ENCODE measurements at regions not wholly inside any gene's neighbourhood (a gene's known extent, or its start where the extent isn't known, plus 50 kb on each side); places are given as distances from the start of the nearest gene placed in this dataset.

DNA sequence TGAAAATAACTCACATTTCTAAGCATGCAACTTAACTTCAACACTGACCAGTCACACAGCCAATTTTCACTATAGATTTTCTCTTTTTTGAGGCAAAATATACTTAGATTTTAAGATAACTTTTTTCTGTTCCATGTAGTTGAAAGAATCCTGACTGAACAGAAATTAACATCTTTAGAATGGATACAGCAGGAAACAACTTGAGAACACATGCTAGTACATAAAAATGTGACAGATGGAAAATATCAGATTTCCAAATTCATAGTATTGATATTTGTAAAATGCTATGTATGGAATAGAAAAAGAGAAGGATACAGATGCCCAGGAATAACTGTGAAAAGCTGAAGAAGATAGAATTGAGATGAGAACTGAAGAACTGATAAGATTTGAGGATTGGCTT is 1270.6 kb downstream of the KCNT2 start:
- DNase-seq (no peak), ATAC-seq (no peak)
- H3K9me3 ChIP-seq (ENCODE audit: control insufficient read depth, low read length), result no peaks in the 10 kb centered on the region
- H3K27ac ChIP-seq (ENCODE audit: low read length), result no peak overlapping the region
- intact Hi-C loops (cut with DNase I), result no loop called here
- H3K4me3 ChIP-seq (ENCODE audit: low read length), result no peak overlapping the region
- H3K4me1 ChIP-seq (ENCODE audit: control insufficient read depth, insufficient read depth, low read length), result no peaks in the 10 kb centered on the region
- H3K27me3 ChIP-seq (ENCODE audit: control insufficient read depth, insufficient read depth), result no peaks in the 10 kb centered on the region

- no peaks in the 10 kb centered on the region for H3K9me3 ChIP-seq (ENCODE audit: control insufficient read depth, low read length)
- H3K4me1 ChIP-seq (ENCODE audit: control insufficient read depth, insufficient read depth, low read length), result no peaks in the 10 kb centered on the region
- WGBS, result 91% methylated on average over 1 of the region's 1 CpG
- no peak overlapping the region for H3K4me3 ChIP-seq (ENCODE audit: low read length)
- DNase-seq (no peak), ATAC-seq (no peak)
- H3K27ac ChIP-seq (ENCODE audit: low read length), result no peak overlapping the region
- no peaks in the 10 kb centered on the region for H3K27me3 ChIP-seq (ENCODE audit: control insufficient read depth, insufficient read depth)
- intact Hi-C loops (cut with DNase I), result no loop called here
These were observed 1271.4 kb downstream of the KCNT2 start for GRCh38 chr1:195336812-195337211.

DNA sequence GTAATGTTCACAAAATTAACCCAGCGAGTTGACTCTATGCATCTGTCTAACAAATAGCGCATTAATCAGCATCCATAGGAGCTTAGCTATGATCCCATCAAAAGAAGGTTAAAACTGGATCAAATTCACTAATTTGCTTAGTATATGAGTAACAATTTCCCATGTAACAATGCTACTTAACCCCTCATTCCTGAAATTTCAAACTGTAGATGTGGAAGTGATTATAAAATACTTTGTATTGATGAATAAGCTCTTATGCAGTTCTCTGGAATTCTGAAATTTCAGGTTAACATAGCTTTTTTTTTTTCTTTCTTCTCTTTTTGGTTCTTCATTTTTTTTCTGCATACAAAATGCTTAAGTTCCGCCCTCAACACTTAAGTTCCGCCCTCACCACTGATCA is 1272.7 kb downstream of the KCNT2 start:
- ATAC-seq, result no peak
- 91% methylated on average over 4 of the region's 4 CpGs for WGBS
- intact Hi-C loops (cut with DNase I), result no loop called here

DNA sequence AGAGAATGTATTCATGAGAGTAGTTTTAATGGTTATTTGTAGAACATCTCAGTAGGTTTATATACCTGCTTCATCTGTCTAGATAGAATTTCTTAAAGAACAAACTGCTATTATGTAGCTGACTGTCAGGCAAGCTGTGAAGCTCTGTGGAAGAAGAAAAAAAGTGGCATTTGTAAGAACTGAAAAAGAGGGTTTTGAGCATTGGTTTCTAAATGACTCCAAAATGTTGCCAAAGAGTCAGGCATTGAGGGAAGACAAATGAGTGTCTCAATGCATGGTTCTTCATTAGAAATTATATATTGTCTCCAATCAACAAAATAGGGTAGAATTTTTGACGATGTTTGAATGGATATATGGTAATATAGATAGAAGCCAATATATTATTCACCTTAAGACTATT is 1276.1 kb downstream of the KCNT2 start:
- Histone ChIP-seq H3K4me1 (ENCODE audit: control insufficient read depth, insufficient read depth, low read length) (no peaks in the 10 kb centered on the region), H3K27me3 (ENCODE audit: control insufficient read depth, insufficient read depth) (no peaks in the 10 kb centered on the region), H3K27ac (ENCODE audit: low read length) (no peak overlapping the region), H3K4me3 (ENCODE audit: low read length) (no peak overlapping the region), H3K9me3 (ENCODE audit: control insufficient read depth, low read length) (no peaks in the 10 kb centered on the region)
- intact Hi-C loops (cut with DNase I), result no loop called here
- DNase-seq (no peak), ATAC-seq (no peak)
- WGBS, result 97% methylated on average over 1 of the region's 1 CpG

More for the DNA sequence above, 1272.7 kb downstream of the KCNT2 start:
- Histone ChIP-seq H3K4me1 (ENCODE audit: control insufficient read depth, insufficient read depth, low read length) (no peaks in the 10 kb centered on the region), H3K4me3 (ENCODE audit: low read length) (no peak overlapping the region), H3K27me3 (ENCODE audit: control insufficient read depth, insufficient read depth) (no peaks in the 10 kb centered on the region), H3K27ac (ENCODE audit: low read length) (no peak overlapping the region), H3K9me3 (ENCODE audit: control insufficient read depth, low read length) (no peaks in the 10 kb centered on the region)
- no peak for DNase-seq

DNA sequence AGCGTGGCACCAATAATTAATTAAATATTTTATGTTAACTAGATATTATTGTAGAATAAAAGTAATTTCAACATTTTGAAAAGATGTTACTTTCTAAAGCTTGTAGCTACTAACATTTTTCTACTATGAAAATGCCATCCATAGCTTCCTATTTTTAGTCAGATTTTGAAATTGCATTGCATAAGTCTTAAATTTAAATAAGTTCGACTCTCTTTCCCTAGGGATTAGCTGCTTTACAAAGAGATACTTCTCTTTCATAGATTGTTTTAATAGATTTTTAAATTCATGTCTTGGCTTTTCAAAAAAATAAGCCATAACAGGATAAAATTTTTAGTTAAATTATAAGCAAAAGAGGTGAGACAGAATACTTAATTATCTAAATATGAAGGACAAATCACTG is 1279.6 kb downstream of the KCNT2 start:
- no peaks in the 10 kb centered on the region for H3K27me3 ChIP-seq (ENCODE audit: control insufficient read depth, insufficient read depth)
- DNase-seq, result no peak
- WGBS, result 60% methylated on average over 2 of the region's 2 CpGs
- H3K4me3 ChIP-seq (ENCODE audit: low read length), result no peak overlapping the region
- intact Hi-C loops (cut with DNase I), result no loop called here
- ATAC-seq, result no peak
- no peak overlapping the region for H3K27ac ChIP-seq (ENCODE audit: low read length)
- no peaks in the 10 kb centered on the region for H3K4me1 ChIP-seq (ENCODE audit: control insufficient read depth, insufficient read depth, low read length)
- H3K9me3 ChIP-seq (ENCODE audit: control insufficient read depth, low read length), result no peaks in the 10 kb centered on the region

DNA sequence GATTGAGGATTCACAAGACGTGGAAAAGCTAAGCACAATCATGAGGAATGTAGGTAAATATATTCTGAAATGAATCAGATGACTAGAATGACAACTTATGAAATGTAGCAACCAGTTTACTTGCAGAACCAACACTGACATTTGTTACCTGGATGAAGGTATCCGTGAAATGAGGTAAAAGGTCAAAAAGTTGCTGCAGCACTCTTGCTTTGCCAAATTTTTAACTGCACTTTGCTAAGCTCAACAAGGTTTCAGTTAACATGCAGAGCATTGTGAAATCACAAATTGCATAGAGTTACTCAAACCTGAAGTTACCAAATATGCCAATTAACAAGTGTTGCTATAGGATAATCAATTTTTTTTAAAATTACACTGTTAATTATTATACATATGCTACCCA is 1280.1 kb downstream of the KCNT2 start:
- H3K27ac ChIP-seq (ENCODE audit: low read length), result no peak overlapping the region
- no peaks in the 10 kb centered on the region for H3K9me3 ChIP-seq (ENCODE audit: control insufficient read depth, low read length)
- H3K4me3 ChIP-seq (ENCODE audit: low read length), result no peak overlapping the region
- intact Hi-C loops (cut with DNase I), result no loop called here
- H3K4me1 ChIP-seq (ENCODE audit: control insufficient read depth, insufficient read depth, low read length), result no peaks in the 10 kb centered on the region
- 39% methylated on average over 2 of the region's 2 CpGs for WGBS
- DNase-seq (no peak), ATAC-seq (no peak)
- no peaks in the 10 kb centered on the region for H3K27me3 ChIP-seq (ENCODE audit: control insufficient read depth, insufficient read depth)

DNA sequence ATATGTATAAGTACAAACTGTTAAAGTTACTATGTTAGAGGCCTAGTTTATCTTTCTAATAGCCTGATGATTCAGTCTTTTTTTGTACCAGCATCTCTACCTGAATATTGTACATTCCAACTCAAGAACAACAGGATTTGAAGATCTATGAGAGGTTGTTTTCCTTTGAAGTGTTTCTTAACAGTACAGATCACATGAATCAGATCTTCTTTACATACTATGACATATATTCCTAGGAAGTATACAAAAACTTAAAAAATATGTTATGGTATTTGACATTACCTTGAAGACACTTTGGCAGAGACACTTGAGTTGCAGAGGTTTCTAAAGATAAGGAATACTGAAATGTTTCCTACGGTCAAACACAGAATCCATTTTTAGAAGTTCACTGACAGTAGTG is 1280.9 kb downstream of the KCNT2 start:
- Histone ChIP-seq H3K27ac (ENCODE audit: low read length) (no peak overlapping the region), H3K4me1 (ENCODE audit: control insufficient read depth, insufficient read depth, low read length) (no peaks in the 10 kb centered on the region), H3K4me3 (ENCODE audit: low read length) (no peak overlapping the region), H3K9me3 (ENCODE audit: control insufficient read depth, low read length) (no peaks in the 10 kb centered on the region), H3K27me3 (ENCODE audit: control insufficient read depth, insufficient read depth) (no peaks in the 10 kb centered on the region)
- ATAC-seq (no peak), DNase-seq (no peak)
- WGBS, result 31% methylated on average over 1 of the region's 1 CpG
- intact Hi-C loops (cut with DNase I), result no loop called here

DNA sequence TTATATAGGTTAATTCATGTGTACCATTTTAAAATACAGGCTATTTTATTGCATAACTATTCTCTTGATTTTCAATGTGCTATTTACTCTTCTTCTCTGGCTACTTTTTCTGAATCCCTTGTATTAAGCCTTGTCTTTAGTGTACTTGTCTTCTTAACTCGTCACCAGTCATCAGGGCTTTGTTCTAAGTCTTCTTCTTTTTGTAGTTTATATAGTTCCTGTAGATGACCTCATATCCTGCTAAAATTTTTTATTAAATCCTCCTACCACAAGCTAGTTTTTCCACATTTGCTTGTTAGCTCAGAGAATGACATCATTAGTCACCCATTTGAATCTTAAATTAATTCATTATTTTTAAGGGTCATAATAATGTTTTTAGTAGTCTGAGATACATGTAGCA is 1281.9 kb downstream of the KCNT2 start:
- Histone ChIP-seq H3K9me3 (ENCODE audit: control insufficient read depth, low read length) (no peaks in the 10 kb centered on the region), H3K4me3 (ENCODE audit: low read length) (no peak overlapping the region), H3K27ac (ENCODE audit: low read length) (no peak overlapping the region), H3K27me3 (ENCODE audit: control insufficient read depth, insufficient read depth) (no peaks in the 10 kb centered on the region), H3K4me1 (ENCODE audit: control insufficient read depth, insufficient read depth, low read length) (no peaks in the 10 kb centered on the region)
- no peak for ATAC-seq
- WGBS, result 51% methylated on average over 1 of the region's 1 CpG
- intact Hi-C loops (cut with DNase I), result no loop called here
- no peak for DNase-seq

DNA sequence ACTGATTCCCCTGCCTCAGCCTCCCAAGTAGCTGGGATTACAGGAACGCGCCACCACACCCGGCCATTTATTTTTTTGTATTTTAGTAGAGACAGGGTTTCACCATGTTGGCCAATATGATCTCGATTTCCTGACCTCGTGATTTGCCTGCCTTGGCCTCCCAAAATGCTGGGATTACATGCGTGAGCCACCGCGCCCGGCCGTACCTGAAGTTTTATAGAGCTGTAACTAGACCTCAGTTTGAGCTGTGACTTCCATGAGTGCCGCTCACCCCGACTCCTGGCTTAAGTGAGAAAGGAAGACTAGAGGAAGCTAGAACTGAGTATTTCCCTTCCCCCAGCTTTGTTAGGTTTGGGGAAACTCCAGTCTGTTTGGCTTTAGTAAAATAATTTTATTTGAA is 1283.1 kb downstream of the KCNT2 start:
- WGBS, result 93% methylated on average over 12 of the region's 12 CpGs
- no peak overlapping the region for H3K4me3 ChIP-seq (ENCODE audit: low read length)
- DNase-seq, result peak in 1 of 3 donors; percentile 12
- H3K4me1 ChIP-seq (ENCODE audit: control insufficient read depth, insufficient read depth, low read length), result no peaks in the 10 kb centered on the region
- no peaks in the 10 kb centered on the region for H3K9me3 ChIP-seq (ENCODE audit: control insufficient read depth, low read length)
- H3K27me3 ChIP-seq (ENCODE audit: control insufficient read depth, insufficient read depth), result no peaks in the 10 kb centered on the region
- no peak overlapping the region for H3K27ac ChIP-seq (ENCODE audit: low read length)
- intact Hi-C loops (cut with DNase I), result no loop called here
- no peak for ATAC-seq

- intact Hi-C loops (cut with DNase I), result no loop called here
- no peaks in the 10 kb centered on the region for H3K9me3 ChIP-seq (ENCODE audit: control insufficient read depth, low read length)
- DNase-seq (no peak), ATAC-seq (no peak)
- 64% methylated on average over 4 of the region's 4 CpGs for WGBS
- H3K4me1 ChIP-seq (ENCODE audit: control insufficient read depth, insufficient read depth, low read length), result no peaks in the 10 kb centered on the region
- no peak overlapping the region for H3K4me3 ChIP-seq (ENCODE audit: low read length)
- no peaks in the 10 kb centered on the region for H3K27me3 ChIP-seq (ENCODE audit: control insufficient read depth, insufficient read depth)
- no peak overlapping the region for H3K27ac ChIP-seq (ENCODE audit: low read length)
These were observed 1302.0 kb downstream of the KCNT2 start for GRCh38 chr1:195306281-195306680.

- Histone ChIP-seq H3K4me1 (ENCODE audit: control insufficient read depth, insufficient read depth, low read length) (no peaks in the 10 kb centered on the region), H3K27ac (ENCODE audit: low read length) (no peak overlapping the region), H3K4me3 (ENCODE audit: low read length) (no peak overlapping the region), H3K27me3 (ENCODE audit: control insufficient read depth, insufficient read depth) (no peaks in the 10 kb centered on the region), H3K9me3 (ENCODE audit: control insufficient read depth, low read length) (no peaks in the 10 kb centered on the region)
- WGBS, result 82% methylated on average over 3 of the region's 3 CpGs
- DNase-seq (no peak), ATAC-seq (no peak)
- intact Hi-C loops (cut with DNase I), result no loop called here
These were observed 1313.3 kb downstream of the KCNT2 start for GRCh38 chr1:195294911-195295310.

GRCh38 chr1:195278644-195279043 is 1329.6 kb downstream of the KCNT2 start:
- 68% methylated on average over 1 of the region's 1 CpG for WGBS
- DNase-seq (no peak), ATAC-seq (no peak)
- intact Hi-C loops (cut with DNase I), result no loop called here
- Histone ChIP-seq H3K4me3 (ENCODE audit: low read length) (no peak overlapping the region), H3K9me3 (ENCODE audit: control insufficient read depth, low read length) (no peaks in the 10 kb centered on the region), H3K27me3 (ENCODE audit: control insufficient read depth, insufficient read depth) (no peaks in the 10 kb centered on the region), H3K4me1 (ENCODE audit: control insufficient read depth, insufficient read depth, low read length) (no peaks in the 10 kb centered on the region), H3K27ac (ENCODE audit: low read length) (no peak overlapping the region)
